CD8-positive, alpha-beta memory T cell (primary cell): ENCODE measurements at regions not wholly inside any gene's neighbourhood (a gene's known extent, or its start where the extent isn't known, plus 50 kb on each side); places are given as distances from the start of the nearest gene placed in this dataset.

Experiments
- CTCF ChIA-PET: fragments of 350-600 bp; sonication (Branson Sonifier 250); formaldehyde crosslinking; loops from one replicate; lab custom pipeline; 2021; ENCODE audit warnings: antibody characterized with exemption; lab: Charles Lee
- POLR2A ChIA-PET: fragments of 350-600 bp; sonication (Branson Sonifier 250); formaldehyde crosslinking; loops from one replicate; lab custom pipeline; 2021; ENCODE audit warnings: antibody characterized with exemption; lab: Charles Lee
- DNase-seq, 5 donors: peaks; one replicate each; pipeline versions ENCODE4 v3.0.0 to v3.0.0-alpha.2; 2020 to 2022; ENCODE audit warnings: mixed read lengths in 1 of 5
- H3K27ac ChIP-seq: one replicate; pipeline ENCODE4 v1.7.0; 2013; ENCODE audit warnings: low read depth, mild to moderate bottlenecking, low read length, moderate library complexity
- H3K27me3 ChIP-seq: 2 replicates; pipeline ENCODE4 v1.7.0; 2013; ENCODE audit warnings: low read length, mild to moderate bottlenecking; ENCODE audit not compliant: insufficient read depth, poor library complexity, severe bottlenecking
- H3K36me3 ChIP-seq: 2 replicates; pipeline ENCODE4 v1.7.0; 2013; ENCODE audit warnings: mild to moderate bottlenecking, low read length, moderate library complexity; ENCODE audit not compliant: insufficient read depth
- H3K4me1 ChIP-seq: 2 replicates; pipeline ENCODE4 v1.7.0; 2013; ENCODE audit warnings: mild to moderate bottlenecking, low read length, moderate library complexity; ENCODE audit not compliant: insufficient read depth
- H3K4me3 ChIP-seq: 2 replicates; pipeline ENCODE4 v1.7.0; 2013; ENCODE audit warnings: mild to moderate bottlenecking, low read length
- H3K9me3 ChIP-seq: 2 replicates; pipeline ENCODE4 v1.7.0; 2013; ENCODE audit warnings: mild to moderate bottlenecking, low read length
- H3K27ac Mint-ChIP-seq, 8 donors: one replicate each; pipeline ENCODE4 v1.8.0; 2020 to 2021; ENCODE audit warnings: mixed read lengths in 8 of 8, mild to moderate bottlenecking in 6 of 8, inconsistent platforms in 3 of 8, moderate library complexity in 3 of 8
- H3K27me3 Mint-ChIP-seq, 2 donors: one replicate each; pipeline ENCODE4 v1.8.0; 2020 to 2021; ENCODE audit warnings: mixed read lengths in 2 of 2, mild to moderate bottlenecking in 1 of 2, moderate library complexity in 1 of 2
- H3K36me3 Mint-ChIP-seq, 3 donors: one replicate each; pipeline ENCODE4 v1.8.0; 2020 to 2021; ENCODE audit warnings: mixed read lengths in 3 of 3, inconsistent platforms in 1 of 3, mild to moderate bottlenecking in 1 of 3
- H3K4me1 Mint-ChIP-seq, 3 donors: one replicate each; pipeline ENCODE4 v1.8.0; 2020 to 2021; ENCODE audit warnings: mixed read lengths in 3 of 3, inconsistent platforms in 1 of 3, mild to moderate bottlenecking in 1 of 3
- H3K4me3 Mint-ChIP-seq, 7 donors: one replicate each; pipeline ENCODE4 v1.8.0; 2020 to 2021; ENCODE audit warnings: mixed read lengths in 7 of 7, mild to moderate bottlenecking in 6 of 7, moderate library complexity in 4 of 7, inconsistent platforms in 2 of 7
- H3K9me3 Mint-ChIP-seq, 5 donors: one replicate each; pipeline ENCODE4 v1.8.0; 2020 to 2022; ENCODE audit warnings: mixed read lengths in 5 of 5, mild to moderate bottlenecking in 3 of 5, moderate library complexity in 2 of 5, inconsistent platforms in 1 of 5

GRCh38 chr2:14425869-14426268, 206.6 kb upstream of the LRATD1 start:
- H3K9me3 ChIP-seq = no peaks in the 10 kb centered on the region
- no peak overlapping the region for H3K27ac ChIP-seq
- H3K27me3 ChIP-seq = no peaks in the 10 kb centered on the region
- no peak overlapping the region for H3K27ac Mint-ChIP-seq
- ChIA-PET POLR2A (no interaction called here), CTCF (no interaction called here)
- H3K4me3 ChIP-seq = no peak overlapping the region
- no peaks in the 10 kb centered on the region for H3K36me3 Mint-ChIP-seq
- no peaks in the 10 kb centered on the region for H3K4me1 ChIP-seq
- DNase-seq = no peak
- no peak overlapping the region for H3K4me3 Mint-ChIP-seq
- H3K36me3 ChIP-seq = no peaks in the 10 kb centered on the region
- no peaks in the 10 kb centered on the region for H3K27me3 Mint-ChIP-seq
- H3K9me3 Mint-ChIP-seq = peaks cover 2 to 13% (median 9%) of the 10 kb centered on the region in 5 donors
- no peaks in the 10 kb centered on the region for H3K4me1 Mint-ChIP-seq

DNA sequence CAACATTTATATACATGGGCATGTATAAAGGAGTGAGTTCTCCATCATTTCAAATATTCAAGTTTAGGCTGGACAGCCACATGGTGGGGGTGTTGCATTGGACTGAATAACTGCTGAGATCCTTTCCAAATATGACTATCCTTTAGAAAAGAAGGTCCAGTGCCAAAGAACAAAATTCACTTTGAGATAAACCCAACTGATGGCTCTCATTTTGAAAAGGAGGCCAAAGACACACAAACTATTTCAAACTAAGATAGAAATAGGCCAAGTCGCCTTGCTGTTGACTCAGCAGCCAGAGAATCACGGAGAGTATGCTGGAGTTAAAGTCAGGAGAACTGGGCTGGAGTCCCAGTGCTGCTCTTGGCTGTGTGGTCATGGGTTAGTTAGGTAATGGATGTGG, 204.5 kb upstream of the LRATD1 start:
- DNase-seq = no peak
- Histone ChIP-seq H3K4me3 (no peak overlapping the region), H3K36me3 (no peaks in the 10 kb centered on the region), H3K4me1 (no peaks in the 10 kb centered on the region), H3K27me3 (no peaks in the 10 kb centered on the region), H3K9me3 (no peaks in the 10 kb centered on the region), H3K27ac (no peak overlapping the region)
- Mint-ChIP-seq H3K9me3 (peaks cover 2 to 17% (median 9%) of the 10 kb centered on the region in 5 donors), H3K4me3 (no peak overlapping the region), H3K27ac (no peak overlapping the region), H3K36me3 (no peaks in the 10 kb centered on the region), H3K27me3 (no peaks in the 10 kb centered on the region), H3K4me1 (no peaks in the 10 kb centered on the region)
- ChIA-PET POLR2A (no interaction called here), CTCF (no interaction called here)

GRCh38 chr2:14433946-14434495, 198.5 kb upstream of the LRATD1 start:
- Histone ChIP-seq H3K27me3 (no peaks in the 10 kb centered on the region), H3K4me3 (no peak overlapping the region), H3K4me1 (no peaks in the 10 kb centered on the region), H3K9me3 (no peaks in the 10 kb centered on the region), H3K36me3 (no peaks in the 10 kb centered on the region), H3K27ac (no peak overlapping the region)
- H3K4me1 Mint-ChIP-seq = no peaks in the 10 kb centered on the region
- no peak for DNase-seq
- H3K27ac Mint-ChIP-seq = no peak overlapping the region
- ChIA-PET POLR2A (no interaction called here), CTCF (no interaction called here)
- peaks cover 0 to 2% of the 10 kb centered on the region in 2 donors for H3K27me3 Mint-ChIP-seq
- H3K4me3 Mint-ChIP-seq = no peak overlapping the region
- H3K9me3 Mint-ChIP-seq = peaks cover 0 to 15% (median 4%) of the 10 kb centered on the region in 5 donors
- no peaks in the 10 kb centered on the region for H3K36me3 Mint-ChIP-seq

GRCh38 chr2:14445670-14446069, 186.8 kb upstream of the LRATD1 start:
- ChIA-PET POLR2A (no interaction called here), CTCF (no interaction called here)
- DNase-seq = no peak
- peaks cover 1 to 13% (median 4%) of the 10 kb centered on the region in 5 donors for H3K9me3 Mint-ChIP-seq
- no peaks in the 10 kb centered on the region for H3K36me3 ChIP-seq
- no peaks in the 10 kb centered on the region for H3K27me3 Mint-ChIP-seq
- H3K27ac ChIP-seq = no peak overlapping the region
- no peaks in the 10 kb centered on the region for H3K4me1 ChIP-seq
- no peak overlapping the region for H3K4me3 Mint-ChIP-seq
- no peak overlapping the region for H3K4me3 ChIP-seq
- H3K4me1 Mint-ChIP-seq = no peaks in the 10 kb centered on the region
- no peaks in the 10 kb centered on the region for H3K36me3 Mint-ChIP-seq
- H3K9me3 ChIP-seq = no peaks in the 10 kb centered on the region
- no peak overlapping the region for H3K27ac Mint-ChIP-seq
- H3K27me3 ChIP-seq = no peaks in the 10 kb centered on the region

DNA sequence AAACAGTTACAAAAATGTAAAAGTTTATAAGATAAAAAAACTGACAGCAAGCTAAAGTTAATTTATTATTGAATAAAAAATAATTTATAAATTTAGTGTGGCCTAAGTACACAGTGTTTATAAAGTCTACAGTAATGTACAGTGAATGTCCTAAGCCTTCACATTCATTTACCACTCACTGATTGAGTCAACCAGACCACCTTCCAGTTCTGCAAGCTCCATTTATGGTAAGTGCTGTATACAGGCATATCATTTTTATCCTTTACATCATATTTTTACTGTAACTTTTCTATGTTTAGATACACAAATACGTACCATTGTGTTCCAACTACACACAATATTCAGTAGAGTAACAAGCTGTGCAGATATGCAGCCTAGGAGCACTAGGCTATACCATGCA, 184.2 kb upstream of the LRATD1 start:
- H3K36me3 ChIP-seq = no peaks in the 10 kb centered on the region
- H3K27ac Mint-ChIP-seq = no peak overlapping the region
- H3K4me1 ChIP-seq = no peaks in the 10 kb centered on the region
- no peaks in the 10 kb centered on the region for H3K4me1 Mint-ChIP-seq
- no peak for DNase-seq
- H3K36me3 Mint-ChIP-seq = no peaks in the 10 kb centered on the region
- H3K27ac ChIP-seq = no peak overlapping the region
- H3K9me3 ChIP-seq = no peaks in the 10 kb centered on the region
- H3K4me3 ChIP-seq = no peak overlapping the region
- no peaks in the 10 kb centered on the region for H3K27me3 ChIP-seq
- H3K27me3 Mint-ChIP-seq = no peaks in the 10 kb centered on the region
- H3K9me3 Mint-ChIP-seq = peaks cover 2 to 13% (median 4%) of the 10 kb centered on the region in 5 donors
- ChIA-PET CTCF (no interaction called here), POLR2A (no interaction called here)
- H3K4me3 Mint-ChIP-seq = no peak overlapping the region

GRCh38 chr2:14451312-14451711, 181.2 kb upstream of the LRATD1 start:
- H3K27ac ChIP-seq = no peak overlapping the region
- no peak for DNase-seq
- Mint-ChIP-seq H3K4me3 (no peak overlapping the region), H3K27ac (no peak overlapping the region), H3K9me3 (peaks cover 0 to 17% (median 11%) of the 10 kb centered on the region in 5 donors), H3K4me1 (no peaks in the 10 kb centered on the region), H3K36me3 (no peaks in the 10 kb centered on the region), H3K27me3 (no peaks in the 10 kb centered on the region)
- H3K4me3 ChIP-seq = no peak overlapping the region
- H3K4me1 ChIP-seq = no peaks in the 10 kb centered on the region
- POLR2A ChIA-PET = no interaction called here
- H3K9me3 ChIP-seq = no peaks in the 10 kb centered on the region
- H3K36me3 ChIP-seq = no peaks in the 10 kb centered on the region
- H3K27me3 ChIP-seq = no peaks in the 10 kb centered on the region
- CTCF ChIA-PET = no interaction called here

DNA sequence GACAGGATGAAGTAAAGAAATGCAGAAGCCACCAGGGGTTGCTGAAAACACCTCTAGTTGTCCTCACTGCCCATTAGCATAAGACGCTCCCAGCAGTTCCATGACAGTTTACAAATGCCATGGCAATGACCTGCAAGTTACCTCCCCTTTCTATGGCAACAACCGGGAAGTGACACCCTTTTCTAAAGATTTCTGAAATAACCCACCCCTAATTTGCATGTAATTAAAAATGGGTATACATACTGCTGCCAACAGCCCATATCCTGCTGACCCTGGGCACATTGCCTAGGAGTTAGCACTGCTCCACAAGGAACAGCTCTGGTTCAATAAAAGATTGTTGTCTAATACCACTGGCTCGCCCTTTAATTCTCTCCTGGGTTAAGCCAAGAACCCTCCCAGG, 178.3 kb upstream of the LRATD1 start:
- Histone ChIP-seq H3K36me3 (no peaks in the 10 kb centered on the region), H3K4me1 (no peaks in the 10 kb centered on the region), H3K9me3 (no peaks in the 10 kb centered on the region), H3K4me3 (no peak overlapping the region), H3K27me3 (no peaks in the 10 kb centered on the region), H3K27ac (no peak overlapping the region)
- Mint-ChIP-seq H3K36me3 (no peaks in the 10 kb centered on the region), H3K27ac (no peak overlapping the region), H3K27me3 (no peaks in the 10 kb centered on the region), H3K4me1 (no peaks in the 10 kb centered on the region), H3K4me3 (no peak overlapping the region), H3K9me3 (peaks cover 0 to 19% (median 9%) of the 10 kb centered on the region in 5 donors)
- no peak for DNase-seq
- CTCF ChIA-PET = no interaction called here
- POLR2A ChIA-PET = no interaction called here

GRCh38 chr2:14459786-14460325, 172.7 kb upstream of the LRATD1 start:
- no peaks in the 10 kb centered on the region for H3K27me3 ChIP-seq
- Mint-ChIP-seq H3K36me3 (no peaks in the 10 kb centered on the region), H3K27ac (no peak overlapping the region), H3K27me3 (no peaks in the 10 kb centered on the region), H3K9me3 (peaks cover 0 to 21% (median 5%) of the 10 kb centered on the region in 5 donors), H3K4me3 (no peak overlapping the region), H3K4me1 (no peaks in the 10 kb centered on the region)
- ChIA-PET CTCF (no interaction called here), POLR2A (no interaction called here)
- H3K4me1 ChIP-seq = no peaks in the 10 kb centered on the region
- no peaks in the 10 kb centered on the region for H3K9me3 ChIP-seq
- no peak for DNase-seq
- H3K27ac ChIP-seq = no peak overlapping the region
- no peak overlapping the region for H3K4me3 ChIP-seq
- no peaks in the 10 kb centered on the region for H3K36me3 ChIP-seq
